GM13976 (cell line): ENCODE measurements at regions not wholly inside any gene's neighbourhood (a gene's known extent, or its start where the extent isn't known, plus 50 kb on each side); places are given as distances from the start of the nearest gene placed in this dataset.
"Not testable (repeated sequence)": the region's sequence is repeated elsewhere in the genome, so short reads cannot be mapped to it uniquely, and the experiment has no call there.

Experiments
- DNase-seq: peaks from one replicate; pipeline ENCODE4 v3.0.0; 2012; ENCODE audit warnings: low spot score
- CTCF ChIP-seq: IDR thresholded peaks from 2 replicates; pipeline ENCODE4 v1.5.1; 2012; ENCODE audit warnings: borderline replicate concordance, mild to moderate bottlenecking; ENCODE audit not compliant: insufficient read depth; ENCODE audit errors: extremely low read depth, missing control alignments, control extremely low read depth
- in situ Hi-C: fragments of 300-500 bp; cut with MboI; formaldehyde crosslinking; loops from one replicate; pipeline ENCODE4 v1.12.0; 2022; ENCODE audit warnings: low sequenced_read_pairs, mixed read lengths, inconsistent platforms; ENCODE audit not compliant: unreplicated experiment

DNA sequence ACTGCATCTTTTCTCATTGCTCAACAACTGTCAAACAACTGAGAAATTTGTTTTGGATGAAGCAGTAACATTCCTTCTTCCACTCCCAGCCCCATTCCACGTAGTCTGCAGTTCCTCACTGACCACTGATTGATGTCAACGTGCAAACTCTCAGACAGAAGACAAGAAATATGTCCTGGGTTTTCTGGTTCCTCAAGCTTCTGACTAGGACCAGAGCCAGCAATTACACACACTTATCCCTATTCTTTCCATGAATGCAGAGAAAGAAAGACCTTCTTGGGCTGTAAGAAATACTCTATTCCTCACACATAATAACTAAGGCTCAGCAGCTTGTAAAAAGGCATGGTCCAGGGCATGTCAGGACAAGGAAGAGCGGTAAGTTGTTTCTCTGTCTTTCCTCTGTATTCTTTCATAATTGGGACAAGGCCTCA is 790.1 kb upstream of the SLC35B3 start:
- in situ Hi-C loops = no loop called here
- TF ChIP-seq CTCF = no peak
- DNase-seq = no peak

- in situ Hi-C loops = no loop called here
- DNase-seq = no peak
- no peak for TF ChIP-seq CTCF
Measured at GRCh38 chr6:9224539-9224938, 789.2 kb upstream of the SLC35B3 start.

- in situ Hi-C loops, DNase-seq: not testable (repeated sequence)
Measured at GRCh38 chr6:9213717-9214116, 778.4 kb upstream of the SLC35B3 start.

DNA sequence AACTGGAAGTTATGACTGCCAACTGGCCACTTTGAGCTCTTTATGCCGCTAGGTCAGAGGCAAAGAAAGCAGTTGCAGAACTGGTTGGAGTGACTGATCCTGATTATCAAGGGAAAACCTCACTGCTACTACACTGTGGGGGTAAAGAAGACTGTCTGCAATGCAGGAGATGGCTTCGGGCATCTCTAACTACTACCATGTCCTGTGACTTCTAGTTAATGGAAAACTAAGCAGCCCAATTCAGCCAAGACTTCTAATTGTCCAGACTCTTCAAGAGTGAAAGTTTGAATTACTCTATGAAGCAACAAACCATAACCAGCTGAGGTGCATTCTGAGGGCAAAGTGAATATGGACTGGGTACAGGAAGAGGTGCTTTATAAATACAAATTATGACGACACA is 773.6 kb upstream of the SLC35B3 start:
- TF ChIP-seq CTCF = no peak
- in situ Hi-C loops = no loop called here
- DNase-seq = no peak

- TF ChIP-seq CTCF = no peak
- in situ Hi-C loops = no loop called here
- DNase-seq = no peak
Measured at GRCh38 chr6:9205645-9206044, 770.3 kb upstream of the SLC35B3 start.

DNA sequence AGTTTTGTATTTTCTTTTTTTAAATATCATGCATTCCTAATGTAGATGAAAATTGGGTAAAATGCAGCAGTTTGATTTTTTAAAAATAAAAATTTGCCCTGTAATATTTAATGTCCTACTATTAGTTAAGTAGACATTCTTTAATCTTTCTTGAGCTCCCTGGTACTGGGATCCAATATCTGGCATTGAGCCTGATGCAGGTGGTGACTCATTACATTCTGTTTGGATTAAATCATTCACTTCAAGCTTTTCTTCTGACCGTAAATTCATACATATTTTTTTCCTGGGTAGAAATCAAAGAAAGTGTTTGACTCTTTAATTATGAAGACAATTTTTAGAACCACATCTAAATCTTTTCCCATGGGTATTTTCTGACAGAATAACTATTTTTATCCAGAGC is 768.8 kb upstream of the SLC35B3 start:
- no peak for TF ChIP-seq CTCF
- in situ Hi-C loops = no loop called here
- DNase-seq = no peak

GRCh38 chr6:9200712-9201111 is 765.4 kb upstream of the SLC35B3 start:
- in situ Hi-C loops = no loop called here
- no peak for TF ChIP-seq CTCF
- no peak for DNase-seq
